Esophagus muscularis mucosa (tissue), 4 donors: ENCODE measurements at regions not wholly inside any gene's neighbourhood (a gene's known extent, or its start where the extent isn't known, plus 50 kb on each side); places are given as distances from the start of the nearest gene placed in this dataset.

Experiments used
- DNase-seq: peaks from one replicate; pipeline ENCODE4 v3.0.0-alpha.2; 2017; ENCODE audit errors: extremely low spot score
- H3K27ac ChIP-seq, 4 donors: fragments of 200-600 bp; sonication (generic); replicated peaks in 1 of 4; 1 replicate in 3 of 4; 2 replicates in 1 of 4; pipeline ENCODE4 v1.5.1; 2016 to 2019; ENCODE audit warnings: mild to moderate bottlenecking in 1 of 4
- H3K27me3 ChIP-seq, 4 donors: fragments of 200-600 bp; sonication (generic); one replicate each; pipeline versions ENCODE4 v1.5.1 to v1.6.0; 2016 to 2019
- H3K36me3 ChIP-seq, 4 donors: fragments of 200-600 bp; sonication (generic); one replicate each; pipeline ENCODE4 v1.5.1; 2016 to 2019
- H3K4me1 ChIP-seq, 4 donors: fragments of 200-600 bp; sonication (generic); one replicate each; pipeline ENCODE4 v1.5.1; 2016 to 2019
- H3K4me3 ChIP-seq, 4 donors: fragments of 200-600 bp; sonication (generic); 1 replicate in 2 of 4; 2 replicates in 2 of 4; pipeline ENCODE4 v1.5.1; 2016 to 2019; ENCODE audit warnings: mild to moderate bottlenecking in 4 of 4, moderate library complexity in 1 of 4
- H3K9me3 ChIP-seq, 4 donors: fragments of 200-600 bp; sonication (generic); 1 replicate in 3 of 4; 2 replicates in 1 of 4; pipeline ENCODE4 v1.5.1; 2016 to 2019
- EP300 ChIP-seq: sonication (generic); formaldehyde crosslinking; IDR thresholded peaks from one replicate; pipeline ENCODE4 v1.6.1; 2017; ENCODE audit warnings: antibody characterized with exemption
- POLR2A ChIP-seq: fragments of 450-650 bp; IDR thresholded peaks from one replicate; pipeline ENCODE4 v1.6.1; 2017; ENCODE audit warnings: antibody characterized with exemption, moderate library complexity, mild to moderate bottlenecking, low read depth
- POLR2AphosphoS5 ChIP-seq, 2 donors: sonication (generic); formaldehyde crosslinking; IDR thresholded peaks; one replicate each; pipeline ENCODE4 v1.6.1; 2017; ENCODE audit warnings: antibody characterized with exemption in 2 of 2
- WGBS: methylation state at CpG from one replicate; pipeline ENCODE4 v1.1.5; 2018; 5-methylcytosine and 5-hydroxymethylcytosine counted together
- intact Hi-C: fragments of 100-400 bp; cut with DNase I; formaldehyde crosslinking; loops from one replicate; pipeline ENCODE4 v1.15.1; 2023
- TF ChIP-seq, protein P1 (sequence below), 3 experiments: fragments of 200-600 bp in 2 of 3; fragments of 450-650 bp in 1 of 3; sonication (generic) in 2 of 3; IDR thresholded peaks; one replicate each; pipeline ENCODE4 v1.5.1; 2017 to 2019; ENCODE audit warnings: antibody characterized with exemption in 3 of 3, mild to moderate bottlenecking in 2 of 3, moderate library complexity in 1 of 3

GRCh38 chr2:155020246-155020645 is 321.8 kb downstream of the KCNJ3 start:
- 70% methylated on average over 1 of the region's 1 CpG for WGBS
- H3K9me3 ChIP-seq, result no peaks in the 10 kb centered on the region
- TF ChIP-seq EP300, result no peak
- TF ChIP-seq, protein P1, sequence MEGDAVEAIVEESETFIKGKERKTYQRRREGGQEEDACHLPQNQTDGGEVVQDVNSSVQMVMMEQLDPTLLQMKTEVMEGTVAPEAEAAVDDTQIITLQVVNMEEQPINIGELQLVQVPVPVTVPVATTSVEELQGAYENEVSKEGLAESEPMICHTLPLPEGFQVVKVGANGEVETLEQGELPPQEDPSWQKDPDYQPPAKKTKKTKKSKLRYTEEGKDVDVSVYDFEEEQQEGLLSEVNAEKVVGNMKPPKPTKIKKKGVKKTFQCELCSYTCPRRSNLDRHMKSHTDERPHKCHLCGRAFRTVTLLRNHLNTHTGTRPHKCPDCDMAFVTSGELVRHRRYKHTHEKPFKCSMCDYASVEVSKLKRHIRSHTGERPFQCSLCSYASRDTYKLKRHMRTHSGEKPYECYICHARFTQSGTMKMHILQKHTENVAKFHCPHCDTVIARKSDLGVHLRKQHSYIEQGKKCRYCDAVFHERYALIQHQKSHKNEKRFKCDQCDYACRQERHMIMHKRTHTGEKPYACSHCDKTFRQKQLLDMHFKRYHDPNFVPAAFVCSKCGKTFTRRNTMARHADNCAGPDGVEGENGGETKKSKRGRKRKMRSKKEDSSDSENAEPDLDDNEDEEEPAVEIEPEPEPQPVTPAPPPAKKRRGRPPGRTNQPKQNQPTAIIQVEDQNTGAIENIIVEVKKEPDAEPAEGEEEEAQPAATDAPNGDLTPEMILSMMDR (IDR thresholded peaks at IDR 0.05), result no peak
- TF ChIP-seq POLR2A, result no peak
- TF ChIP-seq POLR2AphosphoS5 (IDR thresholded peaks at IDR 0.05), result no peak
- H3K36me3 ChIP-seq, result no peaks in the 10 kb centered on the region
- no peak overlapping the region for H3K4me3 ChIP-seq
- H3K4me1 ChIP-seq, result no peaks in the 10 kb centered on the region
- H3K27ac ChIP-seq, result no peak overlapping the region
- no peak for DNase-seq
- H3K27me3 ChIP-seq, result no peaks in the 10 kb centered on the region
- intact Hi-C loops, result no loop called here

DNA sequence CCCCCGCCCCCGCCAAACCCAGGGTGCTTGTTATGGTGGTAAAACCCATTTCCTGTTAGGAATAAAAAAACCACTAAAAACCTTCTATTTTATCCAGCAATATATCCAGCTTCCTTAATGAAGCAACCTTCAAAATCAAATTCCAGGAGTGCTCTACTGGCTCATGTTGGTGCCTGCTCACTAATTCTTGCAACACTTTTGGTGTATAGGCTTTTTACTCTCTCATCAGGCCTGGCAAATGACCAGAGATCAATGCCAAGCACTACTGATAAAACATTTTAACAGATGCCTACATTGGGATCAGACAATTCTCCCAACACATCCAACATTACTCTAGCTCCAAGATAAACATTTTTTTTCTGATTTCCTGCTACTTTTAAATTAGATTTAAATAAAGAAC is 312.4 kb downstream of the KCNJ3 start:
- no peaks in the 10 kb centered on the region for H3K36me3 ChIP-seq
- no peaks in the 10 kb centered on the region for H3K9me3 ChIP-seq
- intact Hi-C loops, result no loop called here
- 75% methylated on average over 2 of the region's 2 CpGs for WGBS
- no peak overlapping the region for H3K27ac ChIP-seq
- no peak for DNase-seq
- H3K4me1 ChIP-seq, result no peaks in the 10 kb centered on the region
- TF ChIP-seq EP300, result no peak
- no peak for TF ChIP-seq POLR2A
- no peak for TF ChIP-seq POLR2AphosphoS5 (IDR thresholded peaks at IDR 0.05)
- TF ChIP-seq, protein P1 (IDR thresholded peaks at IDR 0.05), result no peak
- no peaks in the 10 kb centered on the region for H3K27me3 ChIP-seq
- H3K4me3 ChIP-seq, result no peak overlapping the region

DNA sequence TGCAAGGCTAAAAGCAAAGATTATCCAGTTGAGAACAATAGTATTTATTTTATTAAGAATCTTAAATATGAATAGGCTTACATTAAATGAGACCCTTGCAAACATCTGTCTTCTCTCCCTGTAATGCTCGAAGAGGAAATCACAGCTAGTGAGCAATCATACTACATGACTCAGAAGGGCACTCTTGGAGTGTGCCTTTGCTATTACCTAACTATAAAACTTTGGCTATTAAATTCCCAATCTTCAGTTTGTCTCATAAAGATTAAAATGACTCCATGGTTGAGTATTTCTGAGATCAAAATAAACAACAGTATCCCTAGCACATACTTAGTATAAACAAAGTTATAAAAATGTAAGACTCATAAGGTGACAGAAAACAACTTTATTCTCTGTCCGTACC is 296.9 kb downstream of the KCNJ3 start:
- Histone ChIP-seq H3K4me1 (no peaks in the 10 kb centered on the region), H3K36me3 (no peaks in the 10 kb centered on the region), H3K27me3 (no peaks in the 10 kb centered on the region), H3K4me3 (no peak overlapping the region), H3K27ac (no peak overlapping the region), H3K9me3 (no peaks in the 10 kb centered on the region)
- DNase-seq, result no peak
- whole genome bisulfite sequencing, result 57% methylated on average over 2 of the region's 2 CpGs
- TF ChIP-seq, protein P1 (IDR thresholded peaks at IDR 0.05), result no peak
- TF ChIP-seq POLR2AphosphoS5 (IDR thresholded peaks at IDR 0.05) (no peak), EP300 (no peak), POLR2A (no peak)
- intact Hi-C loops, result no loop called here

DNA sequence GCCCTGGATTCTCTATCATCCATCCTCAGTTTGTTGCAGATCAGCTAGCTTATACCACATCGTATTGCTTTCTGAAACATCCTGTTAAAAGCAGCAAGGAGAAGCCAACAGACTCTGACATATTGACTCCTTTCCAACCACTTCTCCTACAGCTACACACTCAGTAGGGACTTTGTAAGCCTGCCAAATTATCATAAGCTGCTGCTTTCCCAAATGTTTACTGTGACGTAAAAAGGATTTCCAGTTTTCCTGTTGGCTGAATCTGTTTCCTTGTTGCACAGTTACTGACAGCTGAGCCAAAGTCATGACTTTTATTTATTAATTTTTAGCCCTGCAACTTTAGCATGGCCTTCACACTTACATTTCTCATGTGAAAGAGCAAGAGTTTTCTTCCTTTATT is 294.3 kb downstream of the KCNJ3 start:
- H3K27ac ChIP-seq, result no peak overlapping the region
- TF ChIP-seq, protein P1 (IDR thresholded peaks at IDR 0.05), result no peak
- TF ChIP-seq POLR2A (no peak), POLR2AphosphoS5 (IDR thresholded peaks at IDR 0.05) (no peak), EP300 (no peak)
- DNase-seq, result no peak
- H3K9me3 ChIP-seq, result no peaks in the 10 kb centered on the region
- H3K36me3 ChIP-seq, result no peaks in the 10 kb centered on the region
- H3K4me3 ChIP-seq, result no peak overlapping the region
- intact Hi-C loops, result no loop called here
- H3K4me1 ChIP-seq, result no peaks in the 10 kb centered on the region
- no peaks in the 10 kb centered on the region for H3K27me3 ChIP-seq
- WGBS, result 19% methylated on average over 2 of the region's 2 CpGs

GRCh38 chr2:154978710-154979109 is 280.2 kb downstream of the KCNJ3 start:
- no peak overlapping the region for H3K27ac ChIP-seq
- WGBS, result 58% methylated on average over 3 of the region's 3 CpGs
- TF ChIP-seq, protein P1 (IDR thresholded peaks at IDR 0.05), result no peak
- TF ChIP-seq POLR2AphosphoS5 (IDR thresholded peaks at IDR 0.05) (no peak), POLR2A (no peak), EP300 (no peak)
- H3K9me3 ChIP-seq, result no peaks in the 10 kb centered on the region
- H3K4me3 ChIP-seq, result no peak overlapping the region
- H3K27me3 ChIP-seq, result no peaks in the 10 kb centered on the region
- intact Hi-C loops, result no loop called here
- no peaks in the 10 kb centered on the region for H3K36me3 ChIP-seq
- no peaks in the 10 kb centered on the region for H3K4me1 ChIP-seq
- DNase-seq, result no peak
